ENCODE measurements at regions not wholly inside any gene's neighbourhood (a gene's known extent, or its start where the extent isn't known, plus 50 kb on each side); places are given as distances from the start of the nearest gene placed in this dataset.

DNA sequence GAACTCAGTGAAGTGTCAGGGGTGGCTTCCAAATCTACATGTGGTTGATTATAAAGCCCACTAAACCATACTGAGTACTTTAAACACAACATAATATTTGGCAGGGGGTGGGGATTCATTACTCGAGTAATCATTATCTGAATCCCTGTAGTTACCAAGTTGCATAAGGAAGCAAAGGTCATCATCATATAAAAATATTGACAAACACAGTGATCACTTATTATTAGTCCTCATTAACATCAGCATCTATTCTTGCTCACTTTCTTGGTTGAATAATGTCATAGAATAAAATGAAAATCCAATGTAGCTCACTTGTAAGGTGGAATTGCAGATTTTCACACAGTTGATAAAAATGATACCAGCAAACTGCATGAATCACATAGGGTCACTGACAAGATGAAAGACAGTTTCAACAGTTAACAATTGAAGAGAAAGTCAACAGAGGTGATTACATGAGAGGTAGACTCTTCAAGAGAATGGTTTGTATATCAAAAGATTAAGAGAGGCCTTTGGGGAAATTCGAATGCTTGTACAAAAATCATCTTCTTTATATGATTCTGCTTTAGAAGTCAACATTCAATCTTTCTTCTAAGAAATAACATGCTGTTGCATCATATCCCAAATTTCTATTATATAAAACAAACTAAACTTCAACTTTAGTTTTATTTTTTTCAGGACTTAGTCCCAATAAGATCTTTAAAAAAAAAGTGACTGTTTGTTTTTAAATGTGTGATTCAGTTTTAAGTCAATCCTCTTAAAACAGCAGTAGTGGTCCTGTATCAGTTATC is 185.5 kb upstream of the KLF14 start:
- DNase-seq = no peak
- Mint-ChIP-seq H3K27ac (peak overlapping the region; percentile 86 to 93), H3K36me3 (ENCODE audit: insufficient read depth) (peaks cover 79% of the 10 kb centered on the region), H3K4me3 (peak overlapping the region; percentile 69 to 76), H3K9me3 (no peaks in the 10 kb centered on the region), H3K27me3 (no peaks in the 10 kb centered on the region), H3K4me1 (ENCODE audit: low read depth in 2 of 2) (peaks cover 66 to 76% of the 10 kb centered on the region in 2 donors)
- ATAC-seq (replicated peaks) = no peak

DNA sequence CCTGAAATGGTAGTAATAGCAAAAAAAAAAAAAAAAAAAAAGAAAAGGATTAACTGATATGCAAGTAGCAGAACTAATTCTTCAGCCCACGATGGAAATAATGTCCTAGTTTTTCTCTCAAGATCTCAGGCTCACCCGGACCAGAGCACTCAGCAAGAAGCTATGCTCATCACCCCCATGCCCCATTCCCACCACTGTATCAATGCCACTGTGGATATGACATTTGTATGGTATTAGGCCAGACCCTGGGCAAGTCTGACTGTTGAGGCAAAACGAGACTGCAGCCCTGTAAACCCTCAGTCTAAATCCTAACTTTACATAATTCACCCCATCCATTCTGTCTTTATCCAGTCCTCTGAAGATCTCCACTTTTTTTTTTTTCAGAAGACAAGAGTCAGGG is 186.1 kb upstream of the KLF14 start:
- H3K36me3 Mint-ChIP-seq (ENCODE audit: insufficient read depth) = peaks cover 79% of the 10 kb centered on the region

DNA sequence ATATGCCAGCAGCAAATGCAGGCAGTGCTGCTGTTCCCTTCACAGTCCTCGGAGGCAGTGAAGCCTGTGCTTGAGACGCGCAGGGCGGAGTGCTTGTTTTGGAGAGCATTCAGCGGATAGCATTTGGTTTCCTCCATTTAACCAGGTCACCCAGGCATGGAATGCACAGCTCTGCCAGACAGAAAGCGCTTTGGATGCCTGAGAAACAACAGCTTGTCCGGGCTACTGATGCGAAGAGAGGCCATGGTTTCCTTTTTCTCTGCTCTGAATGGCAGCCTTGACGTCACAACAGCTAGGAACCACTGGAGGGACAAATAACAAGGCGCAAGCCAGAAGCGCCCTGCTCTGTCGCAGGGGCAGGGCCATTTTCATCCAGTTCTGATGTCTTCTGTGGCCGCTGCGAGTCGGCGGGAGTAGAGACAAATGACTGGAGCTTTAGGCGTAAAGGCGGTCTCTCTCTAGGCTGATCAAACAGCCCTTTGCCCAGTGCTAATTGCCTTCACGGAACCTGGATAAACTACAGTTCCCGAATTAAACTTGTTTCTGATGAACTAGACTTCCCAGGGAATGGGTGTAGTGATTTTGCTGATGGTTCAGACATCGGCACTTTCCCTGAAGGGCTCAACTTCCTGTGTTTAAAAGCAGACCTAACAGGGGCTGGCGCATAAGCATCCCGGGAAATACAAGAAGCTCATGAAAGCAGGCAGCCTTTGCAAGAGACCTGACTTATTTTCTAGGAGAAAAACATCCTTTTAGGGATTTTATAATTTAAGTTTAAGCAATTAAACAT is 187.6 kb upstream of the KLF14 start:
- Mint-ChIP-seq H3K27me3 (no peaks in the 10 kb centered on the region), H3K4me3 (no peak overlapping the region), H3K27ac (no peak overlapping the region), H3K36me3 (ENCODE audit: insufficient read depth) (peaks cover 79% of the 10 kb centered on the region), H3K9me3 (no peaks in the 10 kb centered on the region), H3K4me1 (ENCODE audit: low read depth in 2 of 2) (peaks cover 65 to 77% of the 10 kb centered on the region in 2 donors)
- DNase-seq (no peak), ATAC-seq (replicated peaks) (no peak)

More for the DNA sequence above, 186.1 kb upstream of the KLF14 start:
- Mint-ChIP-seq H3K4me1 (ENCODE audit: low read depth in 2 of 2) (peaks cover 68 to 77% of the 10 kb centered on the region in 2 donors), H3K4me3 (peak overlapping the region in 1 of 2 donors; percentile 14), H3K27me3 (no peaks in the 10 kb centered on the region), H3K27ac (peak overlapping the region in 1 of 2 donors; percentile 69), H3K9me3 (no peaks in the 10 kb centered on the region)
- DNase-seq (no peak), ATAC-seq (replicated peaks) (no peak)

DNA sequence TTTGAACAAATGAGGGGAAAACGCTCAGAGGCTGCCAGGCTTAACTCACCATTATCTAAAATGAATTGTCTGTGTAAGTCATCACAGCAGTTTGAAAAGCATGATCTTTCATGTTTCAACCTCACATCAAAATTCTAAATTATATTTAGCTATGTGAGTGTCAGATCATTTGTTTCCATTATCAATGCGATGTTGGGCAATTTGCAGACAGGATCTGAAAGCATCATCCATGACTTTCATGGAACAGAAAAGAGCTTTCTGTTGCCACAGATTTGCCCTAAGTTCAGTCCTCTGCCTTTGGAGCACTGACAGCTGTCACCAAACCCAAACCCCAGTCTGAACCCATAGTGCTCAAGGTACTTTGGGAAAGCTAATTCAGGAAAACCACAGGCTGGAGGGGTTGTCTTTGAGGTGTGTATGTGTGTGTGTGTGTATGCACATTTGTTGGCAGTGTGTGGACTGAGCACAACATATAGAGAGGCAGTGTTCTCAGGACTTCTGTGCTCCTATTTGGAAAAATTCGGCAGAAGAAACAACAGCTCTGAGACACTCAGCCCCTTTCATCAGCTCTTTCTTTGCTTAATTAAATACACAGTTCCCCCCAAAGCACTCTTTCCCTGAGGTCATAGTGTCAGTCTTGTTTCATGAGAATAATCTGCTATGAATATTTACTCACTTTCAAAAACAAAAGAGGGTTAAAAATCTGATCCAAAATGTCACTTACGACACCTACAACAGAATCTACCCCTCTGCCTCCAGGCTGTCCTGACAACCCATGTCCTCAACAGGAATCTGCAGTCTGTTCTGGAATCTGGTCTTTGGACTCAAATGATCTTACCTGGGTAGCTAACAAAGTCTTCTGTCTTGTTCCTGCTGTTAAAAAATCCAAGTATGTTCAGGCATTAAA is 188.5 kb upstream of the KLF14 start:
- DNase-seq = no peak
- ATAC-seq (replicated peaks) = no peak
- H3K9me3 Mint-ChIP-seq = no peaks in the 10 kb centered on the region
- H3K4me1 Mint-ChIP-seq (ENCODE audit: low read depth in 2 of 2) = peaks cover 66 to 76% of the 10 kb centered on the region in 2 donors
- peaks cover 82% of the 10 kb centered on the region for H3K36me3 Mint-ChIP-seq (ENCODE audit: insufficient read depth)
- H3K27ac Mint-ChIP-seq = peak overlapping the region in 1 of 2 donors; percentile 89
- no peak overlapping the region for H3K4me3 Mint-ChIP-seq
- no peaks in the 10 kb centered on the region for H3K27me3 Mint-ChIP-seq

DNA sequence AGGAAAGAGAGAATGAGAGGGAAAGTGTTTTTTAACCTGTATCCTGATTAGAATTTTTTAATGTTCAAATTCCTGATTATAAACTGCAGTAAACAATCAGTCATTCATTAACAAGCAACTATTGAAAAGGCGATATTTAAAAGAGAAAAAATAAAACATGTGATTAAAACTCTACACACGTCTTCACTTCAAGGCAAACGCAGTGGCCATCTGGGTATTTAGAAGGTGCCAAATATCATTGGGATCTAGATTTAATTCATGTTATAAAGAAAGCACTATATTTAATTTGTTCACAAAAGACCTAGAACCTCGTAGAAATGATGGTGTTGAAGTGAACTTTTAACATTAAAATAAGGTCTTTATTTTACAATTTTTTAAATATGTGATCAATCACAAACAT is 189.4 kb upstream of the KLF14 start:
- H3K27ac Mint-ChIP-seq = peak overlapping the region; percentile 57 to 89
- peaks cover 84% of the 10 kb centered on the region for H3K36me3 Mint-ChIP-seq (ENCODE audit: insufficient read depth)

DNA sequence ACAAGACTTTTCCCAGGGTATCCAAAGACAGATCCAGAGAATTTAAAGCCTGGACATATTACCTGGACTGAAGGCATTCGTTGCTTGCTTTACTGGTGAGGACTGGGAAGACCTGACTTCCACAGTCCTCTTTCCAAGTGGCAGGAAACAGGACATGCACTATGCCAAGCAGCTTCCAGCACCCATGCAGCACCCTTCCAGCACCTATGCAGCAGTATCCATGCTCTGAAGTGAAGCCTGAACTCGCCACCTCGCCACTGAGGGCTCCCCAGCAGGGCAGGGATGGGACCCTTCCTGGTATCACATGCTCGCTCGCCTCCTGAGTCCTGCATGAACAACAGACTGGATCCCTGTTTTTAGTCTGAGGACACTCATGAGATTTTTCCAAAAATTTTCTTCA is 189.9 kb upstream of the KLF14 start:
- H3K4me3 Mint-ChIP-seq = no peak overlapping the region
- H3K36me3 Mint-ChIP-seq (ENCODE audit: insufficient read depth) = peaks cover 84% of the 10 kb centered on the region
- peaks cover 64 to 74% of the 10 kb centered on the region in 2 donors for H3K4me1 Mint-ChIP-seq (ENCODE audit: low read depth in 2 of 2)
- no peaks in the 10 kb centered on the region for H3K9me3 Mint-ChIP-seq
- no peaks in the 10 kb centered on the region for H3K27me3 Mint-ChIP-seq
- DNase-seq = no peak
- no peak for ATAC-seq (replicated peaks)
- peak overlapping the region; percentile 57 to 95 for H3K27ac Mint-ChIP-seq

More for the DNA sequence above, 189.4 kb upstream of the KLF14 start:
- DNase-seq = no peak
- Mint-ChIP-seq H3K4me1 (ENCODE audit: low read depth in 2 of 2) (peaks cover 67 to 76% of the 10 kb centered on the region in 2 donors), H3K27me3 (no peaks in the 10 kb centered on the region), H3K9me3 (no peaks in the 10 kb centered on the region), H3K4me3 (no peak overlapping the region)
- ATAC-seq (replicated peaks) = no peak

DNA sequence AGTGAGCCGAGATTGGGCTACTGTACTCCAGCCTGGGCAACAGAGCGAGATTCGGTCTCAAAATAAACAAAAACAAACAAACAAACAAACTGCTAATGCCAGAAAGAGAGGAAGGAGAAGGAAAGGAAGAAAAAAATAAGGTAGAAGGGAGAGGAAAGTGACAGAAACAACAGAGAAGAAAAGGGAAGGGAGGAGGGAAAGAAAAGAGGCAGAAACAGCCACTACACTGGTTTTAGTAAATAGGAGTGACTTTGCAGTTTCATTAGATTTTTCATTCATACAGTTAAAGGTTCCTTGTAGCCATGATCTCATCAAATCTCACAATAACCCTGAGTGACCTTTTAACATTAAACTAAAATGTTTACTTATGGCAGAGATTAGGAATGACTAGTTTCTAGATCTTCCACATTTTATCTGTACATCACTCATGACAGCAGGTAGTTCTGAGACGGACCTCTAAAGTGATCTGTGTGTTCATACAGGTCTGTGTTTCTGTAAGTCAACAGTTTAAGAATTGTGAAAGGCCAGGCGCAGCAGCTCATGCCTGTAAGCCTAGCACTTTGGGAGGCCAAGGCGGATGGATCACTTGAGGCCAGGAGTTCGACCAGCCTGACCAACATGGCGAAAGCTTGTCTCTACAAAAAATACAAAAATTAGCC is 191.3 kb upstream of the KLF14 start:
- peak overlapping the region; percentile 93 to 95 for H3K27ac Mint-ChIP-seq
- H3K9me3 Mint-ChIP-seq = no peaks in the 10 kb centered on the region
- ATAC-seq (replicated peaks) = no peak
- peak overlapping the region; percentile 72 to 77 for H3K4me3 Mint-ChIP-seq
- H3K27me3 Mint-ChIP-seq = no peaks in the 10 kb centered on the region
- H3K4me1 Mint-ChIP-seq (ENCODE audit: low read depth in 2 of 2) = peaks cover 61 to 77% of the 10 kb centered on the region in 2 donors
- DNase-seq = no peak
- peaks cover 77% of the 10 kb centered on the region for H3K36me3 Mint-ChIP-seq (ENCODE audit: insufficient read depth)

DNA sequence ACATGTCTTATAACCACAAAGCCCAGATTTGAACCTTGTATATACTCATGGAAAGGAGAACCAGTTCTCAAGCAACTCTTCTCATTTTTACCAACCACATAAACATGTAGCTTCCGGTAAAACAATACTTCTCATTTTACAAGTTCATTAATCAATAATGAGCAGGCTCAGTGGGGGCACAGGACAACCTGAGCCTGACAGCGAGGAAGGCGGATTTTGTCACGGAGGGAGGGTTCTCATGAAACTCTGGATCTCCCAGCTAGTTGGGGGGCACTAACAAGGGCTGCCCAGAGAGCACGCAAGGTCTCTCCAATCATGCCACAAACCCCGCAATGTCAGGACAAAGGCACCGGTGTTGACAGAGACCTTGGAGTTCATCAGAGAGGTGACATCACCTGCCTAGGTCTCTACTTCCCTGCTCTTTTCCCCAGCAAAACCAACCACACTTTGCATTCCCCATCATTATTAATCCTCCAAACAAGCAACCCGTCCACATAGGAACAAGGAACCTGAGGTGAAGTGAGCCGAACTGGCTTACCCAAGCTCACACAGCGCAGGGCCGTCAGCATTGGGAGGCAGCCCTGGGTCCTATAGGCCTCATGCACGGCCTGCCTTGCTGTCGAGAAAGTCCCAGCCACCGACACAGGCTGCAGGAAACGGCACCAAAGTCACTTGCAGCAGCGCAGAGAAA is 192.1 kb upstream of the KLF14 start:
- H3K27ac Mint-ChIP-seq = peak overlapping the region; percentile 93 to 95
- DNase-seq (peak; percentile 51 to 55 (median 53)), ATAC-seq (replicated peaks) (peak; percentile 75)
- peaks cover 61 to 77% of the 10 kb centered on the region in 2 donors for H3K4me1 Mint-ChIP-seq (ENCODE audit: low read depth in 2 of 2)
- no peaks in the 10 kb centered on the region for H3K9me3 Mint-ChIP-seq
- H3K36me3 Mint-ChIP-seq (ENCODE audit: insufficient read depth) = peaks cover 74% of the 10 kb centered on the region
- peak overlapping the region; percentile 72 to 77 for H3K4me3 Mint-ChIP-seq
- H3K27me3 Mint-ChIP-seq = no peaks in the 10 kb centered on the region

DNA sequence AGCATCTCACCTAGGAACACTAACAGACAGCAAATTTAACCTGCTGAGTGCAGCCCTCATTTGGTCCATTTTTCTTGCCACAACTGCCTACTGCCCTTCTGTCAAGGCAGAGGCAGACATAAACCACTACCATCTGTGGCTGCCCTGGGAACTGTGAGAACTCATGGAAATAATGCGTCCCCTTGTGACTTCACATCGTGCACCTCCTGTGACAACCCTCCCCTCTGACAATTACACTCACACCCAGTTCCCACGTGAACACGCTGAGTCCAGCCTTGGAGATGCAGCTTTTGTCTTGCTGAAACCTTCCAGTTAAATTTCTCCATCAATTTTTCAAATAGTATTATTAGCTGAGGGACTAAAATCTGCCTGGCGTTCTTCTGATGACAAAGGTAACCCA is 193.1 kb upstream of the KLF14 start:
- Mint-ChIP-seq H3K4me3 (peak overlapping the region; percentile 72 to 77), H3K9me3 (no peaks in the 10 kb centered on the region), H3K36me3 (ENCODE audit: insufficient read depth) (peaks cover 79% of the 10 kb centered on the region), H3K27me3 (no peaks in the 10 kb centered on the region), H3K27ac (peak overlapping the region; percentile 93 to 95), H3K4me1 (ENCODE audit: low read depth in 2 of 2) (peaks cover 60 to 82% of the 10 kb centered on the region in 2 donors)
- ATAC-seq (replicated peaks) (peak; percentile 2), DNase-seq (no peak)

DNA sequence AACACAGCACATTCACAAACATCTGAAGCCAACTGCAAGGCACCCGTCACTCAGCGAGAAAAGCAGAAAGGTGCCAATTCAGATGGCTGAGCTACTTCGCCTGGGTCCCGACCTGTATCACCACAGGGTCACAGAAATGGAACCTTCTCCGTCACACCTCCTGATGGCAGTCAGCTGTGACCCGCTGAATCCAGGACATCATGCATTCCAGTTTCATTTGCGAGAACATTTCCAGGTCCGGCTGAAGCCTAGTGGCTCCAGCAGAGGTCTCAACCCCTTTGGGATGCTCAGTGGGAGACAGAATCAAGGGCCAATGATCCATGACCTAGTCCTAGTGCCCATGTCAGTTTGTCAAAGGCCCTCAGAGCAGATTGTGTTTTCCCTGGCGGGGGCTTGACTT is 193.6 kb upstream of the KLF14 start:
- DNase-seq = no peak

DNA sequence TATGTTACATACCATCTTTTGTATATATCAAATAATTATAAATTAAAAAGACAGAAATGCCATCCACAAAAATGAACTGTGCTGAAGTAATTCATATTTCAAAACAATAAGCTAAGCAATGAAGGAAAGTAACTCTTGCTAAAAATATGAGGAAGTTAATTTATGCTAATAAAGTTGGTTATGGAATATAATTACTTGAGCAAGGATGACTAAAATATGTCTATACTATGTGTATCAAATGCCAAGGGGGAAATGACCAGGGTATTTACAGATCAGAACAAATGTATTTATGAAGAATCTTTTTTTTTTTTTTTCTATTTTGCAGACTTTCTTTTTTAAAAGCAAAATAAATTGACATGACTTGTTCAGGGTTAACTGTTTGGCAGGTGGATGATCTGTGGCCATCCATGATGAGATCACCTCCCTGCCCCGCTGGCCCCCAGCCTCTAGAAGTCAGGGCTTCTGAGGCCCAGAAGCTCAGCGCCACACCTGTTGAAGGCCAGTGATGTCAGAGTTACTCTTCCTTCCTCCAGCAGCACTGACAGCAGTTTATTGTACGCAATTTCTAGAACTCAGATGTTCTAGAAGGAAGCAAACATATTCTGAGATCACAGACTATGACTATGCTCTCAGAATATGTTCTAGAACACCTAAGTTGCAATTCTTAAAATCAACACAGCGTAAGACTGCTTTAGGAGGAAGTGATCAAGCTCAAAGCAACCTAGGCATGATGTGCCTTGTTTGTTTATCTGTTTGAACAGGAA is 196.1 kb upstream of the KLF14 start:
- Mint-ChIP-seq H3K27ac (peak overlapping the region; percentile 84 to 92), H3K36me3 (ENCODE audit: insufficient read depth) (peaks cover 80% of the 10 kb centered on the region), H3K9me3 (no peaks in the 10 kb centered on the region), H3K4me3 (peak overlapping the region; percentile 53 to 58), H3K27me3 (no peaks in the 10 kb centered on the region), H3K4me1 (ENCODE audit: low read depth in 2 of 2) (peaks cover 60 to 77% of the 10 kb centered on the region in 2 donors)
- DNase-seq = no peak
- ATAC-seq (replicated peaks) = peak; percentile 52

More for the DNA sequence above, 193.6 kb upstream of the KLF14 start:
- peak overlapping the region; percentile 72 to 77 for H3K4me3 Mint-ChIP-seq
- no peak for ATAC-seq (replicated peaks)
- H3K9me3 Mint-ChIP-seq = no peaks in the 10 kb centered on the region
- peaks cover 80% of the 10 kb centered on the region for H3K36me3 Mint-ChIP-seq (ENCODE audit: insufficient read depth)
- peaks cover 62 to 80% of the 10 kb centered on the region in 2 donors for H3K4me1 Mint-ChIP-seq (ENCODE audit: low read depth in 2 of 2)
- H3K27ac Mint-ChIP-seq = peak overlapping the region; percentile 93 to 95
- H3K27me3 Mint-ChIP-seq = no peaks in the 10 kb centered on the region
